Liver (tissue), 7 donors: ENCODE measurements at regions not wholly inside any gene's neighbourhood (a gene's known extent, or its start where the extent isn't known, plus 50 kb on each side); places are given as distances from the start of the nearest gene placed in this dataset.

Experiments used
- DNase-seq: peaks from one replicate; pipeline ENCODE4 v3.0.0-alpha.2; 2017; ENCODE audit warnings: low spot score
- H3K27ac ChIP-seq, 2 donors: one replicate each; pipeline ENCODE4 v1.7.0; 2013; ENCODE audit warnings: inconsistent platforms in 2 of 2, low read length in 2 of 2, control low read depth in 1 of 2, low read depth in 1 of 2, mild to moderate bottlenecking in 1 of 2
- H3K27me3 ChIP-seq, 4 donors: one replicate each; pipeline versions ENCODE4 v1.6.1 to v1.7.0; 2013; ENCODE audit warnings: low read length in 3 of 4, inconsistent platforms in 1 of 4, mild to moderate bottlenecking in 1 of 4, moderate library complexity in 1 of 4; ENCODE audit not compliant: control insufficient read depth in 4 of 4, insufficient read depth in 4 of 4
- H3K36me3 ChIP-seq, 4 donors: one replicate each; pipeline versions ENCODE4 v1.6.1 to v1.7.0; 2013; ENCODE audit warnings: low read length in 3 of 4, mild to moderate bottlenecking in 3 of 4, low read depth in 1 of 4, moderate library complexity in 1 of 4; ENCODE audit not compliant: control insufficient read depth in 4 of 4, insufficient read depth in 3 of 4
- H3K4me1 ChIP-seq, 4 donors: one replicate each; pipeline versions ENCODE4 v1.6.1 to v1.7.0; 2013; ENCODE audit warnings: low read length in 3 of 4, mild to moderate bottlenecking in 3 of 4, moderate library complexity in 1 of 4; ENCODE audit not compliant: control insufficient read depth in 4 of 4, insufficient read depth in 4 of 4
- H3K4me3 ChIP-seq, 3 donors: one replicate each; pipeline versions ENCODE4 v1.6.1 to v1.7.0; 2013; ENCODE audit warnings: low read length in 3 of 3, control low read depth in 1 of 3, low read depth in 1 of 3, mild to moderate bottlenecking in 1 of 3
- H3K9ac ChIP-seq, 2 donors: one replicate each; pipeline ENCODE4 v1.7.0; 2013; ENCODE audit warnings: low read length in 2 of 2, mild to moderate bottlenecking in 2 of 2, moderate library complexity in 2 of 2, control low read depth in 1 of 2, low read depth in 1 of 2
- H3K9me3 ChIP-seq, 4 donors: one replicate each; pipeline versions ENCODE4 v1.6.1 to v1.7.0; 2013; ENCODE audit warnings: low read length in 3 of 4; ENCODE audit not compliant: control insufficient read depth in 4 of 4
- FOXA1 ChIP-seq: IDR thresholded peaks from 2 replicates; pipeline ENCODE4 v1.6.1; 2016; ENCODE audit warnings: antibody characterized with exemption
- FOXA2 ChIP-seq: IDR thresholded peaks from 2 replicates; pipeline ENCODE4 v1.6.1; 2016; ENCODE audit warnings: antibody characterized with exemption
- GABPA ChIP-seq, 2 donors: IDR thresholded peaks in 1 of 2; conservative IDR thresholded peaks in 1 of 2; 2 replicates each; pipeline ENCODE4 v1.6.1; 2016; ENCODE audit warnings: antibody characterized with exemption in 2 of 2, mild to moderate bottlenecking in 1 of 2, moderate library complexity in 1 of 2
- HNF4A ChIP-seq, 2 donors: conservative IDR thresholded peaks; 2 replicates each; pipeline ENCODE4 v1.6.1; 2016; ENCODE audit warnings: antibody characterized with exemption in 2 of 2, mild to moderate bottlenecking in 2 of 2
- MAX ChIP-seq: IDR thresholded peaks from 2 replicates; pipeline ENCODE4 v1.6.1; 2016; ENCODE audit warnings: antibody characterized with exemption
- NR2F2 ChIP-seq: IDR thresholded peaks from 2 replicates; pipeline ENCODE4 v1.6.1; 2016; ENCODE audit warnings: antibody characterized with exemption
- RAD21 ChIP-seq, 2 donors: IDR thresholded peaks; 2 replicates each; pipeline ENCODE4 v1.6.1; 2016; ENCODE audit warnings: antibody characterized with exemption in 2 of 2, mild to moderate bottlenecking in 2 of 2
- REST ChIP-seq: IDR thresholded peaks from 2 replicates; pipeline ENCODE4 v1.6.1; 2016; ENCODE audit warnings: antibody characterized with exemption, mild to moderate bottlenecking
- RXRA ChIP-seq, 2 donors: IDR thresholded peaks; 2 replicates each; pipeline ENCODE4 v1.6.1; 2017 to 2018; ENCODE audit warnings: antibody characterized with exemption in 2 of 2, mild to moderate bottlenecking in 1 of 2
- SP1 ChIP-seq: IDR thresholded peaks from 2 replicates; pipeline ENCODE4 v1.6.1; 2018; ENCODE audit warnings: antibody characterized with exemption, mild to moderate bottlenecking
- WGBS: extraction: QIAGEN DNeasy Blood & Tissue Kit; methylation state at CpG from one replicate; pipeline ENCODE4 v1.1.7; 2013; 5-methylcytosine and 5-hydroxymethylcytosine counted together
- TF ChIP-seq, protein P1 (sequence below): IDR thresholded peaks from 2 replicates; pipeline ENCODE4 v1.6.1; 2016; ENCODE audit warnings: antibody characterized with exemption
- TF ChIP-seq, protein P2 (sequence below): IDR thresholded peaks from 2 replicates; pipeline ENCODE4 v1.6.1; 2016; ENCODE audit warnings: antibody characterized with exemption
- donor health status: healthy.
- donor health status: healthy.
- donor health status: healthy.
- donor health status: healthy.

DNA sequence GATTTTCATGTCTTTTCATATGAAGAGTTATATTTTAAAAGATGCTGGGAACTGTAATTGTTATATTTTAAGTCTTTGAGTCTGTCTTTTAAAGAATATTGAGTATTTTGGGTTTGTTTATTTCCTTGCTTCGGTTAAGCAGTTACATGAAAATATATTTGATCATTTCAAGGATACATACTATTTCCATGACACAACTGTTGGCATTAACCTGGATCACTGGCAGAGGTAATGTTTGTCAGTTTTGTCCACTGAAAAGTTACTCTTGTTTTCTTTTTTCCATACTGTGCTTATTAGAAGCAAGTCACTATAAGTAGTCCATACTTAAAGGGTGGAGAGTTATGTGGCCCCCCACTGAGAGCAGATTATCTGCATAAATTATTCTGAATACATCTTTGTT, 1142.0 kb upstream of the TMEFF2 start:
- H3K4me3 ChIP-seq = no peak overlapping the region
- no peak for DNase-seq
- TF ChIP-seq MAX = no peak
- no peak for TF ChIP-seq FOXA1
- no peak for TF ChIP-seq NR2F2
- no peak for TF ChIP-seq REST
- TF ChIP-seq, protein P1, sequence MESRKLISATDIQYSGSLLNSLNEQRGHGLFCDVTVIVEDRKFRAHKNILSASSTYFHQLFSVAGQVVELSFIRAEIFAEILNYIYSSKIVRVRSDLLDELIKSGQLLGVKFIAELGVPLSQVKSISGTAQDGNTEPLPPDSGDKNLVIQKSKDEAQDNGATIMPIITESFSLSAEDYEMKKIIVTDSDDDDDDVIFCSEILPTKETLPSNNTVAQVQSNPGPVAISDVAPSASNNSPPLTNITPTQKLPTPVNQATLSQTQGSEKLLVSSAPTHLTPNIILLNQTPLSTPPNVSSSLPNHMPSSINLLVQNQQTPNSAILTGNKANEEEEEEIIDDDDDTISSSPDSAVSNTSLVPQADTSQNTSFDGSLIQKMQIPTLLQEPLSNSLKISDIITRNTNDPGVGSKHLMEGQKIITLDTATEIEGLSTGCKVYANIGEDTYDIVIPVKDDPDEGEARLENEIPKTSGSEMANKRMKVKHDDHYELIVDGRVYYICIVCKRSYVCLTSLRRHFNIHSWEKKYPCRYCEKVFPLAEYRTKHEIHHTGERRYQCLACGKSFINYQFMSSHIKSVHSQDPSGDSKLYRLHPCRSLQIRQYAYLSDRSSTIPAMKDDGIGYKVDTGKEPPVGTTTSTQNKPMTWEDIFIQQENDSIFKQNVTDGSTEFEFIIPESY = no peak
- TF ChIP-seq SP1 = no peak
- TF ChIP-seq HNF4A (conservative IDR thresholded peaks at IDR 0.05) = no peak
- TF ChIP-seq GABPA (IDR thresholded peaks at IDR 0.05 in 1 of 2, conservative IDR thresholded peaks at IDR 0.05 in 1 of 2) = no peak
- no peaks in the 10 kb centered on the region for H3K27me3 ChIP-seq
- H3K9me3 ChIP-seq = no peaks in the 10 kb centered on the region
- no peak overlapping the region for H3K27ac ChIP-seq
- 81% methylated on average over 1 of the region's 1 CpG for WGBS
- no peak overlapping the region for H3K9ac ChIP-seq
- H3K4me1 ChIP-seq = no peaks in the 10 kb centered on the region
- H3K36me3 ChIP-seq = no peaks in the 10 kb centered on the region

GRCh38 chr2:193334401-193334800, 1139.7 kb upstream of the TMEFF2 start:
- no peak for TF ChIP-seq NR2F2
- TF ChIP-seq, protein P1 = no peak
- TF ChIP-seq RAD21 (IDR thresholded peaks at IDR 0.05) = no peak
- no peak for TF ChIP-seq FOXA2
- no peak for TF ChIP-seq HNF4A (conservative IDR thresholded peaks at IDR 0.05)
- TF ChIP-seq RXRA (IDR thresholded peaks at IDR 0.05) = no peak
- TF ChIP-seq, protein P2, sequence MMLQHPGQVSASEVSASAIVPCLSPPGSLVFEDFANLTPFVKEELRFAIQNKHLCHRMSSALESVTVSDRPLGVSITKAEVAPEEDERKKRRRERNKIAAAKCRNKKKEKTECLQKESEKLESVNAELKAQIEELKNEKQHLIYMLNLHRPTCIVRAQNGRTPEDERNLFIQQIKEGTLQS = no peak
- no peak for TF ChIP-seq GABPA (IDR thresholded peaks at IDR 0.05 in 1 of 2, conservative IDR thresholded peaks at IDR 0.05 in 1 of 2)
- Histone ChIP-seq H3K4me1 (no peaks in the 10 kb centered on the region), H3K9ac (no peak overlapping the region), H3K9me3 (no peaks in the 10 kb centered on the region), H3K4me3 (no peak overlapping the region), H3K36me3 (no peaks in the 10 kb centered on the region), H3K27ac (no peak overlapping the region), H3K27me3 (no peaks in the 10 kb centered on the region)
- no peak for DNase-seq
- 91% methylated on average over 1 of the region's 1 CpG for WGBS
